Thyroid gland (tissue), 4 donors: ENCODE measurements at regions not wholly inside any gene's neighbourhood (a gene's known extent, or its start where the extent isn't known, plus 50 kb on each side); places are given as distances from the start of the nearest gene placed in this dataset.

ENCODE experiments used
- POLR2A ChIP-seq, 2 donors: fragments of 450-650 bp; IDR thresholded peaks; one replicate each; pipeline ENCODE4 v1.6.1; 2017; ENCODE audit warnings: antibody characterized with exemption in 2 of 2, mild to moderate bottlenecking in 2 of 2, moderate library complexity in 1 of 2
- TF ChIP-seq, protein P1 (sequence below), 6 experiments: fragments of 200-600 bp in 3 of 6; fragments of 450-650 bp in 3 of 6; sonication (generic) in 3 of 6; IDR thresholded peaks; one replicate each; pipeline ENCODE4 v1.5.1; 2016 to 2019; ENCODE audit warnings: antibody characterized with exemption in 6 of 6, mild to moderate bottlenecking in 2 of 6, inconsistent platforms in 1 of 6, moderate library complexity in 1 of 6

DNA sequence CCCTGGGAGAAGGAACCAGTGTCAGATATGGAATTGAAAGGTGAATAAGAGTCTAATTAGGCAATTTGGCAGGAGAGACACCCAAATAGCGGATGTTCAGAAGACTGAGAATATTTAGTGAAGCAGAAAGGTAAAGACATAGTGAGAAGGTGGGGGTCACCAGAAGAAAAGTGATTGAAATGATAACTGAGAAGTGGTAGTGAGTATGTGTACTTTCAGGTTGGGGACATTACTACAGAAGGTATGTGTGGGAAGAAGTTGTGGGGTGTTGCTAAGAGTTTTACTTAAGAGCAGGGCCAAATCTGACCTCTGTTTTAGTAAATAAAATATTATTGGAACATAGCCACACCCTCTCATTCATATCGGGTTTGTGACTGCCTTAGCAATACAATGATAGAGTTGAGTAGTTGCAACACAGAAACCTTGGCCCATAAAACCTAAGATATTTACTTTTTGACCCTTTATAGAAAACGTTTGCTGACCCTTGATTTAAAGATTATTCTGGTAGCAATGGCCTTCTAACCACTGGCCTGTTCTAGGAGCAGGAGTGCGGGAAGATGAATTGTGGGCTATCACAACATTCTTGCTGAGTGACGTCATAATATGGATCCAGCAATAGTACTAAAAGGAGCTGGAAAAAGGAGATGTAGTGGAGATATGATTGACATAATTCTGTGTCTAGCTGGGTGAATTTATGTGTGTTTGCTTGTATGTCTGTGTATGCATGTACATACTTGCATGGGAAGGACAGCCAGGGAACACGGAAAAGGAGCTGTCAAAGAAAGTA is 115.3 kb downstream of the HS3ST1 start:
- TF ChIP-seq, protein P1, sequence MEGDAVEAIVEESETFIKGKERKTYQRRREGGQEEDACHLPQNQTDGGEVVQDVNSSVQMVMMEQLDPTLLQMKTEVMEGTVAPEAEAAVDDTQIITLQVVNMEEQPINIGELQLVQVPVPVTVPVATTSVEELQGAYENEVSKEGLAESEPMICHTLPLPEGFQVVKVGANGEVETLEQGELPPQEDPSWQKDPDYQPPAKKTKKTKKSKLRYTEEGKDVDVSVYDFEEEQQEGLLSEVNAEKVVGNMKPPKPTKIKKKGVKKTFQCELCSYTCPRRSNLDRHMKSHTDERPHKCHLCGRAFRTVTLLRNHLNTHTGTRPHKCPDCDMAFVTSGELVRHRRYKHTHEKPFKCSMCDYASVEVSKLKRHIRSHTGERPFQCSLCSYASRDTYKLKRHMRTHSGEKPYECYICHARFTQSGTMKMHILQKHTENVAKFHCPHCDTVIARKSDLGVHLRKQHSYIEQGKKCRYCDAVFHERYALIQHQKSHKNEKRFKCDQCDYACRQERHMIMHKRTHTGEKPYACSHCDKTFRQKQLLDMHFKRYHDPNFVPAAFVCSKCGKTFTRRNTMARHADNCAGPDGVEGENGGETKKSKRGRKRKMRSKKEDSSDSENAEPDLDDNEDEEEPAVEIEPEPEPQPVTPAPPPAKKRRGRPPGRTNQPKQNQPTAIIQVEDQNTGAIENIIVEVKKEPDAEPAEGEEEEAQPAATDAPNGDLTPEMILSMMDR (IDR thresholded peaks at IDR 0.05): no peak
- TF ChIP-seq POLR2A (IDR thresholded peaks at IDR 0.05): no peak
